HEK293 (cell line): ENCODE measurements at regions not wholly inside any gene's neighbourhood (a gene's known extent, or its start where the extent isn't known, plus 50 kb on each side); places are given as distances from the start of the nearest gene placed in this dataset.

Source experiments
- CTCF ChIA-PET: fragments of 350-600 bp; formaldehyde crosslinking; extraction: SDS; loops from one replicate; lab custom pipeline; 2021; ENCODE audit warnings: antibody characterized with exemption; lab: Yijun Ruan, JAX
- POLR2A ChIA-PET: fragments of 300-600 bp; formaldehyde crosslinking; extraction: SDS; loops from one replicate; lab custom pipeline; 2020; ENCODE audit warnings: antibody characterized with exemption, inconsistent platforms; lab: Yijun Ruan, JAX
- H3K27ac ChIP-seq: fragments of 200-500 bp; sonication (Bioruptor generic); 2 replicates; pipeline ENCODE4 v1.5.1; 2014; ENCODE audit warnings: low read depth, low read length, control low read depth, inconsistent platforms; ENCODE audit errors: extremely low read depth
- H3K36me3 ChIP-seq, 2 experiments: fragments of 200-500 bp in 1 of 2; sonication (Bioruptor generic) in 1 of 2; 1 replicate in 1 of 2; 2 replicates in 1 of 2; pipeline ENCODE4 v1.5.1; 2014 to 2017; ENCODE audit warnings: inconsistent platforms in 2 of 2, low read length in 2 of 2; ENCODE audit not compliant: control insufficient read depth in 2 of 2, insufficient read depth in 1 of 2
- H3K4me1 ChIP-seq: fragments of 200-500 bp; sonication (Bioruptor generic); 2 replicates; pipeline ENCODE4 v1.5.1; 2014; ENCODE audit warnings: mild to moderate bottlenecking, low read length, inconsistent platforms; ENCODE audit not compliant: control insufficient read depth, insufficient read depth
- H3K4me3 ChIP-seq: 2 replicates; pipeline ENCODE4 v1.5.1; 2011; ENCODE audit warnings: low read depth, mild to moderate bottlenecking, control low read depth, low read length, moderate library complexity
- H3K9me3 ChIP-seq: fragments of 200-500 bp; sonication (Bioruptor generic); 2 replicates; pipeline ENCODE4 v1.5.1; 2014; ENCODE audit warnings: low read depth, low read length, inconsistent platforms; ENCODE audit not compliant: control insufficient read depth, insufficient read depth
- GLI2 ChIP-seq: fragments of 450-650 bp; formaldehyde crosslinking; IDR thresholded peaks from 2 replicates; pipeline ENCODE4; 2017; ENCODE audit warnings: missing biosample characterization, missing genetic modification characterization, low read depth, borderline replicate concordance
- IKZF3 ChIP-seq: fragments of 450-650 bp; IDR thresholded peaks from 2 replicates; pipeline ENCODE4 v1.5.0; 2018; ENCODE audit warnings: missing biosample characterization, mild to moderate bottlenecking, missing genetic modification characterization, moderate library complexity
- KLF1 ChIP-seq: fragments of 450-650 bp; formaldehyde crosslinking; IDR thresholded peaks from 2 replicates; pipeline ENCODE4 v1.5.1; 2016; ENCODE audit warnings: missing biosample characterization, missing genetic modification characterization
- SCRT1 ChIP-seq: fragments of 450-650 bp; formaldehyde crosslinking; IDR thresholded peaks from 2 replicates; pipeline ENCODE4 v1.5.1; 2016; ENCODE audit warnings: missing biosample characterization, missing genetic modification characterization, borderline replicate concordance
- ZBTB20 ChIP-seq: fragments of 450-650 bp; formaldehyde crosslinking; IDR thresholded peaks from 2 replicates; pipeline ENCODE4 v1.5.1; 2016; ENCODE audit warnings: missing biosample characterization, missing genetic modification characterization
- ZFP3 ChIP-seq: fragments of 450-650 bp; formaldehyde crosslinking; IDR thresholded peaks from 2 replicates; pipeline ENCODE4 v1.5.1; 2016; ENCODE audit warnings: low read depth, missing biosample characterization, missing genetic modification characterization
- ZNF157 ChIP-seq: fragments of 450-650 bp; formaldehyde crosslinking; IDR thresholded peaks from 2 replicates; pipeline ENCODE4 v1.5.1; 2016; ENCODE audit warnings: missing biosample characterization, missing genetic modification characterization
- ZNF175 ChIP-seq: fragments of 450-650 bp; formaldehyde crosslinking; IDR thresholded peaks from 2 replicates; pipeline ENCODE4 v1.5.1; 2016; ENCODE audit warnings: missing biosample characterization, missing genetic modification characterization
- ZNF19 ChIP-seq: fragments of 450-650 bp; formaldehyde crosslinking; IDR thresholded peaks from 2 replicates; pipeline ENCODE4; 2016; ENCODE audit warnings: missing biosample characterization, missing genetic modification characterization, low read depth
- ZNF292 ChIP-seq: fragments of 450-650 bp; formaldehyde crosslinking; IDR thresholded peaks from 2 replicates; pipeline ENCODE4 v1.5.1; 2016; ENCODE audit warnings: low read depth, missing biosample characterization, missing genetic modification characterization, borderline replicate concordance
- ZNF350 ChIP-seq: fragments of 450-650 bp; formaldehyde crosslinking; IDR thresholded peaks from 2 replicates; pipeline ENCODE4 v1.5.0; 2017; ENCODE audit warnings: missing biosample characterization, mild to moderate bottlenecking, missing genetic modification characterization
- ZNF354C ChIP-seq: fragments of 450-650 bp; formaldehyde crosslinking; IDR thresholded peaks from 2 replicates; pipeline ENCODE4 v1.5.1; 2016; ENCODE audit warnings: missing biosample characterization, missing genetic modification characterization, low read depth, borderline replicate concordance
- ZNF416 ChIP-seq: fragments of 450-650 bp; formaldehyde crosslinking; IDR thresholded peaks from 2 replicates; pipeline ENCODE4 v1.5.1; 2016; ENCODE audit warnings: missing biosample characterization, missing genetic modification characterization
- ZNF423 ChIP-seq: fragments of 450-650 bp; formaldehyde crosslinking; IDR thresholded peaks from 2 replicates; pipeline ENCODE4 v1.5.1; 2016; ENCODE audit warnings: missing biosample characterization, missing genetic modification characterization
- ZNF501 ChIP-seq: fragments of 450-650 bp; formaldehyde crosslinking; IDR thresholded peaks from 2 replicates; pipeline ENCODE4 v1.5.1; 2016; ENCODE audit warnings: missing biosample characterization, missing genetic modification characterization
- ZNF514 ChIP-seq: fragments of 450-650 bp; formaldehyde crosslinking; IDR thresholded peaks from 2 replicates; pipeline ENCODE4 v1.5.1; 2016; ENCODE audit warnings: missing biosample characterization, missing genetic modification characterization
- ZNF529 ChIP-seq: fragments of 450-650 bp; formaldehyde crosslinking; IDR thresholded peaks from 2 replicates; pipeline ENCODE4 v1.5.1; 2017; ENCODE audit warnings: missing genetic modification characterization, missing biosample characterization; ENCODE audit not compliant: insufficient replicate concordance
- ZNF571 ChIP-seq: fragments of 450-650 bp; formaldehyde crosslinking; IDR thresholded peaks from 2 replicates; pipeline ENCODE4 v1.5.0; 2017; ENCODE audit warnings: missing biosample characterization, missing genetic modification characterization
- ZNF629 ChIP-seq: fragments of 450-650 bp; formaldehyde crosslinking; IDR thresholded peaks from 2 replicates; pipeline ENCODE4 v1.5.1; 2017; ENCODE audit warnings: missing biosample characterization, missing genetic modification characterization
- ZNF664 ChIP-seq: fragments of 450-650 bp; formaldehyde crosslinking; IDR thresholded peaks from 2 replicates; pipeline ENCODE4 v1.5.1; 2016; ENCODE audit warnings: missing biosample characterization, missing genetic modification characterization
- ZNF677 ChIP-seq: fragments of 450-650 bp; IDR thresholded peaks from 2 replicates; pipeline ENCODE4 v1.5.0; 2018; ENCODE audit warnings: missing biosample characterization, mild to moderate bottlenecking, missing genetic modification characterization, moderate library complexity
- ZSCAN23 ChIP-seq: fragments of 450-650 bp; formaldehyde crosslinking; IDR thresholded peaks from 2 replicates; pipeline ENCODE4 v1.5.1; 2016; ENCODE audit warnings: missing biosample characterization, missing genetic modification characterization
- TF ChIP-seq, protein P1 (sequence below): fragments of 450-650 bp; formaldehyde crosslinking; IDR thresholded peaks from 2 replicates; pipeline ENCODE4 v1.5.0; 2017; ENCODE audit warnings: missing biosample characterization, missing genetic modification characterization, borderline replicate concordance
- TF ChIP-seq, protein P2 (sequence below): fragments of 450-650 bp; formaldehyde crosslinking; IDR thresholded peaks from 2 replicates; pipeline ENCODE4 v1.5.1; 2016; ENCODE audit warnings: missing biosample characterization, missing genetic modification characterization, borderline replicate concordance
- TF ChIP-seq, protein P3 (sequence below): fragments of 450-650 bp; formaldehyde crosslinking; IDR thresholded peaks from 2 replicates; pipeline ENCODE4 v1.5.1; 2016; ENCODE audit warnings: missing biosample characterization, missing genetic modification characterization
- TF ChIP-seq, protein P4 (sequence below): sonication (generic); formaldehyde crosslinking; IDR thresholded peaks from 2 replicates; pipeline ENCODE4 v1.8.1; 2022; ENCODE audit warnings: mild to moderate bottlenecking, moderate library complexity, missing genetic modification reagents
- TF ChIP-seq, protein P5 (sequence below): fragments of 450-650 bp; formaldehyde crosslinking; IDR thresholded peaks from 2 replicates; pipeline ENCODE4 v1.5.1; 2016; ENCODE audit warnings: missing biosample characterization, missing genetic modification characterization

DNA sequence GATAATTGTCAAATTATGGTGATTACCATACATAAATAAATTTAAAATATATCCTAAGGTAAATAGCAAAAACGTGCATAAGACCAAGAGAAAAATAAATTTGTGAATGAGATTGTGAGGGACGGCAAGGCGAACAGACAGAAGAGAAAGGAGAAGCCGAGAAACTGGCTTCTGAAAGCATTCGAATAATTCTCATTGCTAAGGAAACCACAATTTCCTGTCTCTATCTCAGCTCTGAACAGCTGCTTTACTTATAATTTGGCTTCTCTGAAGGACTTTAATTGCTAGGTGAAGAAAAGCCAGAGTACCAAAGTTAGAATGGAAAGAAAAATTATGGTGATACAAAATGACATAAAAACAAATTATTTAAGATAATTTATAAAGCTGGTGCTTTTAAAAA, 79.0 kb upstream of the RGS17 start (continued):
- TF ChIP-seq ZNF529 (tag by site-specific recombination), result no peak

DNA sequence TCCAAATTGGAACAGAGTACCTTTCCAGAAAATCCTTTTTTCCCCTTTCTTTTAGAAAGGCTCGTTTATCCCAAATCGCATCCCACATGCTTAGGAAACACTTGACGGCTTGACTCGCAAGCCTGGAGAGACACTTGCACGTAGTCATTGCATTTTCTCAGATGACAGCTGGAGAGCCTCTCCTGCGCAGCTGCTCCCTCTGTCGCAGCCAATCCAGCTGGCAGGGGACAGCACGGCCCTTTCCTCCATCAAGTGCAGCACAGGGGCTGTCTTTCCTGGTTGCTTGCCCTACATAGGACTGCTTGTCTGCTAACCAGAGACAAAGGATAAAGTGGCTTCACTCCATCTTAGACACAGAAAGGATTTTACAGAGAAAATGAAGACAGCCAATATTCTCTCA, 77.6 kb upstream of the RGS17 start:
- Histone ChIP-seq H3K4me1 (no peaks in the 10 kb centered on the region), H3K9me3 (no peaks in the 10 kb centered on the region), H3K4me3 (no peak overlapping the region), H3K27ac (no peak overlapping the region), H3K36me3 (no peaks in the 10 kb centered on the region)
- ChIA-PET CTCF (no interaction called here), POLR2A (no interaction called here)
- TF ChIP-seq, protein P1, sequence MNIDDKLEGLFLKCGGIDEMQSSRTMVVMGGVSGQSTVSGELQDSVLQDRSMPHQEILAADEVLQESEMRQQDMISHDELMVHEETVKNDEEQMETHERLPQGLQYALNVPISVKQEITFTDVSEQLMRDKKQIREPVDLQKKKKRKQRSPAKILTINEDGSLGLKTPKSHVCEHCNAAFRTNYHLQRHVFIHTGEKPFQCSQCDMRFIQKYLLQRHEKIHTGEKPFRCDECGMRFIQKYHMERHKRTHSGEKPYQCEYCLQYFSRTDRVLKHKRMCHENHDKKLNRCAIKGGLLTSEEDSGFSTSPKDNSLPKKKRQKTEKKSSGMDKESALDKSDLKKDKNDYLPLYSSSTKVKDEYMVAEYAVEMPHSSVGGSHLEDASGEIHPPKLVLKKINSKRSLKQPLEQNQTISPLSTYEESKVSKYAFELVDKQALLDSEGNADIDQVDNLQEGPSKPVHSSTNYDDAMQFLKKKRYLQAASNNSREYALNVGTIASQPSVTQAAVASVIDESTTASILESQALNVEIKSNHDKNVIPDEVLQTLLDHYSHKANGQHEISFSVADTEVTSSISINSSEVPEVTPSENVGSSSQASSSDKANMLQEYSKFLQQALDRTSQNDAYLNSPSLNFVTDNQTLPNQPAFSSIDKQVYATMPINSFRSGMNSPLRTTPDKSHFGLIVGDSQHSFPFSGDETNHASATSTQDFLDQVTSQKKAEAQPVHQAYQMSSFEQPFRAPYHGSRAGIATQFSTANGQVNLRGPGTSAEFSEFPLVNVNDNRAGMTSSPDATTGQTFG, result no peak
- TF ChIP-seq ZNF292 (tag by site-specific recombination), result no peak
- TF ChIP-seq, protein P2, sequence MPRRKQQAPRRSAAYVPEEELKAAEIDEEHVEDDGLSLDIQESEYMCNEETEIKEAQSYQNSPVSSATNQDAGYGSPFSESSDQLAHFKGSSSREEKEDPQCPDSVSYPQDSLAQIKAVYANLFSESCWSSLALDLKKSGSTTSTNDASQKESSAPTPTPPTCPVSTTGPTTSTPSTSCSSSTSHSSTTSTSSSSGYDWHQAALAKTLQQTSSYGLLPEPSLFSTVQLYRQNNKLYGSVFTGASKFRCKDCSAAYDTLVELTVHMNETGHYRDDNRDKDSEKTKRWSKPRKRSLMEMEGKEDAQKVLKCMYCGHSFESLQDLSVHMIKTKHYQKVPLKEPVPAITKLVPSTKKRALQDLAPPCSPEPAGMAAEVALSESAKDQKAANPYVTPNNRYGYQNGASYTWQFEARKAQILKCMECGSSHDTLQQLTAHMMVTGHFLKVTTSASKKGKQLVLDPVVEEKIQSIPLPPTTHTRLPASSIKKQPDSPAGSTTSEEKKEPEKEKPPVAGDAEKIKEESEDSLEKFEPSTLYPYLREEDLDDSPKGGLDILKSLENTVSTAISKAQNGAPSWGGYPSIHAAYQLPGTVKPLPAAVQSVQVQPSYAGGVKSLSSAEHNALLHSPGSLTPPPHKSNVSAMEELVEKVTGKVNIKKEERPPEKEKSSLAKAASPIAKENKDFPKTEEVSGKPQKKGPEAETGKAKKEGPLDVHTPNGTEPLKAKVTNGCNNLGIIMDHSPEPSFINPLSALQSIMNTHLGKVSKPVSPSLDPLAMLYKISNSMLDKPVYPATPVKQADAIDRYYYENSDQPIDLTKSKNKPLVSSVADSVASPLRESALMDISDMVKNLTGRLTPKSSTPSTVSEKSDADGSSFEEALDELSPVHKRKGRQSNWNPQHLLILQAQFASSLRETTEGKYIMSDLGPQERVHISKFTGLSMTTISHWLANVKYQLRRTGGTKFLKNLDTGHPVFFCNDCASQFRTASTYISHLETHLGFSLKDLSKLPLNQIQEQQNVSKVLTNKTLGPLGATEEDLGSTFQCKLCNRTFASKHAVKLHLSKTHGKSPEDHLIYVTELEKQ (tag by site-specific recombination), result no peak
- TF ChIP-seq ZNF501, result no peak
- TF ChIP-seq ZNF19 (tag by site-specific recombination), result no peak
- no peak for TF ChIP-seq ZNF664 (tag by site-specific recombination)
- TF ChIP-seq ZNF677, result no peak
- TF ChIP-seq, protein P3, sequence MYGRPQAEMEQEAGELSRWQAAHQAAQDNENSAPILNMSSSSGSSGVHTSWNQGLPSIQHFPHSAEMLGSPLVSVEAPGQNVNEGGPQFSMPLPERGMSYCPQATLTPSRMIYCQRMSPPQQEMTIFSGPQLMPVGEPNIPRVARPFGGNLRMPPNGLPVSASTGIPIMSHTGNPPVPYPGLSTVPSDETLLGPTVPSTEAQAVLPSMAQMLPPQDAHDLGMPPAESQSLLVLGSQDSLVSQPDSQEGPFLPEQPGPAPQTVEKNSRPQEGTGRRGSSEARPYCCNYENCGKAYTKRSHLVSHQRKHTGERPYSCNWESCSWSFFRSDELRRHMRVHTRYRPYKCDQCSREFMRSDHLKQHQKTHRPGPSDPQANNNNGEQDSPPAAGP, result no peak
- TF ChIP-seq IKZF3 (tag by site-specific recombination), result no peak
- no peak for TF ChIP-seq ZNF423
- no peak for TF ChIP-seq ZNF571

DNA sequence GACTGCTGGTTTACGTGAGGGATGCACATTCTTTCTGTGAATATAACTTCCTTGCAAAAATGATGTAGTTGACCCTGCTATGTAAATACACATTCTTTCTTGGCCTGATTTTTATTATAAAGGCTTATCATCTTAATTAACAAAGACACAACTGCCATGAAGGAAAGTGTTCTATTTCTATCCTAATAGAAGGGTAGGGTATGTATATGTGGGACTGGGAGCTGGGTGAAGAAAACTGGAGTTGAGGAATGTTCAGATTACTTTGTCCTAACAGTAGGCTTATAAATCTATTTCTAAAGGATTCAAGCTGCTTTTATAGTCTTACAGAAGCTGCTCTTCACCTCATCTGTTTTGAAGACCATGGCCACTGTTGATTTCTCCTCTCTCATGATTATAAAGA, 76.5 kb upstream of the RGS17 start:
- POLR2A ChIA-PET, result no interaction called here
- Histone ChIP-seq H3K4me1 (no peaks in the 10 kb centered on the region), H3K9me3 (no peaks in the 10 kb centered on the region), H3K4me3 (no peak overlapping the region), H3K36me3 (no peaks in the 10 kb centered on the region), H3K27ac (no peak overlapping the region)
- CTCF ChIA-PET, result no interaction called here
- TF ChIP-seq ZNF416 (no peak), ZBTB20 (tag by site-specific recombination) (no peak), ZNF629 (no peak), ZNF175 (tag by site-specific recombination) (no peak), KLF1 (tag by site-specific recombination) (no peak), ZNF514 (tag by site-specific recombination) (no peak), ZNF354C (tag by site-specific recombination) (no peak), GLI2 (no peak), ZSCAN23 (tag by site-specific recombination) (no peak), ZNF157 (no peak), SCRT1 (tag by site-specific recombination) (no peak), ZFP3 (tag by site-specific recombination) (no peak), ZNF350 (tag by site-specific recombination) (no peak)
- TF ChIP-seq, protein P4, sequence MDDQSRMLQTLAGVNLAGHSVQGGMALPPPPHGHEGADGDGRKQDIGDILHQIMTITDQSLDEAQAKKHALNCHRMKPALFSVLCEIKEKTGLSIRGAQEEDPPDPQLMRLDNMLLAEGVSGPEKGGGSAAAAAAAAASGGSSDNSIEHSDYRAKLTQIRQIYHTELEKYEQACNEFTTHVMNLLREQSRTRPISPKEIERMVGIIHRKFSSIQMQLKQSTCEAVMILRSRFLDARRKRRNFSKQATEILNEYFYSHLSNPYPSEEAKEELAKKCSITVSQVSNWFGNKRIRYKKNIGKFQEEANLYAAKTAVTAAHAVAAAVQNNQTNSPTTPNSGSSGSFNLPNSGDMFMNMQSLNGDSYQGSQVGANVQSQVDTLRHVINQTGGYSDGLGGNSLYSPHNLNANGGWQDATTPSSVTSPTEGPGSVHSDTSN, result no peak
- TF ChIP-seq, protein P5, sequence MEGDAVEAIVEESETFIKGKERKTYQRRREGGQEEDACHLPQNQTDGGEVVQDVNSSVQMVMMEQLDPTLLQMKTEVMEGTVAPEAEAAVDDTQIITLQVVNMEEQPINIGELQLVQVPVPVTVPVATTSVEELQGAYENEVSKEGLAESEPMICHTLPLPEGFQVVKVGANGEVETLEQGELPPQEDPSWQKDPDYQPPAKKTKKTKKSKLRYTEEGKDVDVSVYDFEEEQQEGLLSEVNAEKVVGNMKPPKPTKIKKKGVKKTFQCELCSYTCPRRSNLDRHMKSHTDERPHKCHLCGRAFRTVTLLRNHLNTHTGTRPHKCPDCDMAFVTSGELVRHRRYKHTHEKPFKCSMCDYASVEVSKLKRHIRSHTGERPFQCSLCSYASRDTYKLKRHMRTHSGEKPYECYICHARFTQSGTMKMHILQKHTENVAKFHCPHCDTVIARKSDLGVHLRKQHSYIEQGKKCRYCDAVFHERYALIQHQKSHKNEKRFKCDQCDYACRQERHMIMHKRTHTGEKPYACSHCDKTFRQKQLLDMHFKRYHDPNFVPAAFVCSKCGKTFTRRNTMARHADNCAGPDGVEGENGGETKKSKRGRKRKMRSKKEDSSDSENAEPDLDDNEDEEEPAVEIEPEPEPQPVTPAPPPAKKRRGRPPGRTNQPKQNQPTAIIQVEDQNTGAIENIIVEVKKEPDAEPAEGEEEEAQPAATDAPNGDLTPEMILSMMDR (tag by site-specific recombination), result no peak
